GM12878 (cell line): ENCODE measurements at regions not wholly inside any gene's neighbourhood (a gene's known extent, or its start where the extent isn't known, plus 50 kb on each side); places are given as distances from the start of the nearest gene placed in this dataset.

Experiments used
- ATAC-seq: fragments of 200-7000 bp; cut with Tn5 transposase; 3 replicates; pipeline ENCODE4 v1.9.1; 2020; ENCODE audit warnings: mild to moderate bottlenecking, moderate library complexity
- BruUV-seq: library from RNA; stranded (reverse); fragments of 400-500 nt; replicated peaks from 2 replicates; lab custom pipeline; 2021; lab: Mats Ljungman, UMichigan
- CTCF ChIA-PET: fragments of 300-600 bp; sonication (Branson Sonifier 250); formaldehyde crosslinking; extraction: SDS; loops from one replicate; lab custom pipeline; 2021; ENCODE audit warnings: inconsistent platforms; lab: Yijun Ruan, JAX
- POLR2A ChIA-PET: fragments of 350-600 bp; formaldehyde crosslinking; extraction: SDS; loops from one replicate; lab custom pipeline; 2021; ENCODE audit warnings: inconsistent platforms; lab: Charles Lee
- RAD21 ChIA-PET: fragments of 300-600 bp; sonication (Branson Sonifier 250); formaldehyde crosslinking; loops from one replicate; lab custom pipeline; 2023; ENCODE audit warnings: antibody characterized with exemption; ENCODE audit not compliant: unreplicated experiment; lab: Charles Lee
- SMC1A ChIA-PET: fragments of 300-600 bp; sonication (Branson Sonifier 250); formaldehyde crosslinking; loops from one replicate; lab custom pipeline; 2023; ENCODE audit not compliant: unreplicated experiment, uncharacterized antibody; lab: Charles Lee
- DNase-seq: peaks from one replicate; pipeline ENCODE4 v3.0.0-alpha.2; 2011; ENCODE audit warnings: low read depth, low spot score
- FAIRE-seq: peaks from 3 replicates; lab custom pipeline; 2011; peaks lifted over from hg19 to GRCh38; lab: Jason Lieb, UNC
- H2AFZ ChIP-seq: 2 replicates; pipeline ENCODE4 v1.6.0; 2011; ENCODE audit warnings: low read depth, low read length, control low read depth; ENCODE audit not compliant: control insufficient read depth
- H3K27ac ChIP-seq: 2 replicates; pipeline ENCODE4 v1.5.1; 2011; ENCODE audit warnings: control low read depth; ENCODE audit not compliant: control insufficient read depth, insufficient read depth
- H3K27me3 ChIP-seq, 2 experiments: replicated peaks in 1 of 2; 2 replicates each; pipeline versions ENCODE4 v1.6.0 to v1.6.1; 2011; ENCODE audit warnings: low read length in 1 of 2; ENCODE audit not compliant: control insufficient read depth in 2 of 2, insufficient read depth in 2 of 2
- H3K36me3 ChIP-seq, 2 experiments: 2 replicates each; pipeline ENCODE4 v1.5.1; 2011; ENCODE audit warnings: low read length in 1 of 2; ENCODE audit not compliant: control insufficient read depth in 2 of 2, insufficient read depth in 2 of 2
- H3K4me1 ChIP-seq: 2 replicates; pipeline ENCODE4 v1.6.1; 2011; ENCODE audit warnings: mild to moderate bottlenecking, low read length, moderate library complexity, mixed read lengths; ENCODE audit not compliant: control insufficient read depth, insufficient read depth
- H3K4me2 ChIP-seq: 2 replicates; pipeline ENCODE4 v1.6.0; 2011; ENCODE audit warnings: control low read depth; ENCODE audit not compliant: control insufficient read depth, insufficient read depth
- H3K4me3 ChIP-seq: fragments of 200-600 bp; sonication (generic); 2 replicates; pipeline ENCODE4 v1.5.1; 2016
- H3K79me2 ChIP-seq: 2 replicates; pipeline ENCODE4 v1.6.0; 2011; ENCODE audit warnings: low read length; ENCODE audit not compliant: control insufficient read depth, insufficient read depth
- H3K9ac ChIP-seq: 2 replicates; pipeline ENCODE4 v1.8.0; 2011; ENCODE audit warnings: low read length, control low read depth, mixed read lengths; ENCODE audit not compliant: control insufficient read depth, insufficient read depth
- H3K9me3 ChIP-seq: replicated peaks from 3 replicates; pipeline ENCODE4 v1.5.1; 2011; ENCODE audit warnings: mild to moderate bottlenecking, low read length; ENCODE audit not compliant: control insufficient read depth, insufficient read depth
- H4K20me1 ChIP-seq: 2 replicates; pipeline ENCODE4 v1.6.0; 2011; ENCODE audit not compliant: control insufficient read depth, insufficient read depth
- CBX5 ChIP-seq: sonication (generic); IDR thresholded peaks from 2 replicates; pipeline ENCODE4 v1.6.1; 2016; ENCODE audit warnings: low read depth, moderate library complexity, mild to moderate bottlenecking, inconsistent platforms
- GATAD2B ChIP-seq: fragments of 450-650 bp; conservative IDR thresholded peaks from 2 replicates; pipeline ENCODE4 v1.6.1; 2017; ENCODE audit warnings: low read depth, mild to moderate bottlenecking, moderate library complexity
- WGBS: methylation state at CpG from one replicate; pipeline ENCODE4 v1.1.6; 2016; ENCODE audit warnings: low lambda C conversion rate; ENCODE audit not compliant: insufficient replicate concordance, insufficient coverage; ENCODE audit errors: missing lambda C conversion rate; 5-methylcytosine and 5-hydroxymethylcytosine counted together
- in situ Hi-C: fragments of 300-500 bp; cut with MboI; formaldehyde crosslinking; loops from 9 replicates; pipeline ENCODE4 v1.14.3; 2018; ENCODE audit warnings: mixed read lengths
- intact Hi-C: fragments of 100-400 bp; cut with micrococcal nuclease; formaldehyde crosslinking; loops from one replicate; pipeline ENCODE4 v1.14.2; 2022; ENCODE audit not compliant: unreplicated experiment
- TF ChIP-seq, protein P1 (sequence below): fragments of 450-650 bp; IDR thresholded peaks from 2 replicates; pipeline ENCODE4 v1.6.1; 2017; ENCODE audit warnings: antibody characterized with exemption, mild to moderate bottlenecking, moderate library complexity
- TF ChIP-seq, protein P2 (sequence below): fragments of 450-650 bp; IDR thresholded peaks from 2 replicates; pipeline ENCODE4 v1.6.1; 2017; ENCODE audit warnings: low read depth, mild to moderate bottlenecking, moderate library complexity

DNA sequence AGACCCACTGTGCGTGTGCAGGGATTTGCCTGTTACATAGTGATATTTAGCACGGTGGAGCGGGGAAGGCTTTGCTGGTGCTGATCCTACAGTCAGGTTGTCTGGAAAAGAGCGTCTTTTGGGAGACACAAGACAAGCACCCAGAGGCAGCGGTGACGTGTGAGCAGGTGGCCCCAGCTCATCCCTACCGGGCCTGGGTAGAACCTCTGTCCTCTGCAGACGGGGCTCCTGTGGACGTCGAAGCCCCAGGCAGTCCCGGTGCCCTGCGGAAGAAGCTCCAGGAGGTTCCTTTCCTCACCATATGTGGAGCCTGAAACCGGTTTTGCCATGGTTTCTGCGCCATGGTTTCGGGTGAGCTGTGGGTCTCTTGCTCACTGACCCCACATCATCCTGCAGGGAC lies 68.9 kb upstream of the AFDN start:
- ChIA-PET CTCF (interaction anchor here (0.7 kb wide), 1 partner anchor 50 kb away, joined by 3 read pairs; no protein-coding TSS in a partner anchor), POLR2A (no interaction called here), RAD21 (no interaction called here), SMC1A (no interaction called here)
- no peaks in the 10 kb centered on the region for H3K79me2 ChIP-seq
- WGBS, result 37% methylated on average over 15 of the region's 15 CpGs
- H3K4me3 ChIP-seq, result no peak overlapping the region
- H3K4me1 ChIP-seq, result no peaks in the 10 kb centered on the region
- intact Hi-C loops (no loop called here), in situ Hi-C loops (no loop called here)
- H4K20me1 ChIP-seq, result no peaks in the 10 kb centered on the region
- H3K4me2 ChIP-seq, result no peak overlapping the region
- TF ChIP-seq CBX5 (no peak), GATAD2B (no peak)
- TF ChIP-seq, protein P1, sequence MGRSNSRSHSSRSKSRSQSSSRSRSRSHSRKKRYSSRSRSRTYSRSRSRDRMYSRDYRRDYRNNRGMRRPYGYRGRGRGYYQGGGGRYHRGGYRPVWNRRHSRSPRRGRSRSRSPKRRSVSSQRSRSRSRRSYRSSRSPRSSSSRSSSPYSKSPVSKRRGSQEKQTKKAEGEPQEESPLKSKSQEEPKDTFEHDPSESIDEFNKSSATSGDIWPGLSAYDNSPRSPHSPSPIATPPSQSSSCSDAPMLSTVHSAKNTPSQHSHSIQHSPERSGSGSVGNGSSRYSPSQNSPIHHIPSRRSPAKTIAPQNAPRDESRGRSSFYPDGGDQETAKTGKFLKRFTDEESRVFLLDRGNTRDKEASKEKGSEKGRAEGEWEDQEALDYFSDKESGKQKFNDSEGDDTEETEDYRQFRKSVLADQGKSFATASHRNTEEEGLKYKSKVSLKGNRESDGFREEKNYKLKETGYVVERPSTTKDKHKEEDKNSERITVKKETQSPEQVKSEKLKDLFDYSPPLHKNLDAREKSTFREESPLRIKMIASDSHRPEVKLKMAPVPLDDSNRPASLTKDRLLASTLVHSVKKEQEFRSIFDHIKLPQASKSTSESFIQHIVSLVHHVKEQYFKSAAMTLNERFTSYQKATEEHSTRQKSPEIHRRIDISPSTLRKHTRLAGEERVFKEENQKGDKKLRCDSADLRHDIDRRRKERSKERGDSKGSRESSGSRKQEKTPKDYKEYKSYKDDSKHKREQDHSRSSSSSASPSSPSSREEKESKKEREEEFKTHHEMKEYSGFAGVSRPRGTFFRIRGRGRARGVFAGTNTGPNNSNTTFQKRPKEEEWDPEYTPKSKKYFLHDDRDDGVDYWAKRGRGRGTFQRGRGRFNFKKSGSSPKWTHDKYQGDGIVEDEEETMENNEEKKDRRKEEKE, result no peak
- TF ChIP-seq, protein P2, sequence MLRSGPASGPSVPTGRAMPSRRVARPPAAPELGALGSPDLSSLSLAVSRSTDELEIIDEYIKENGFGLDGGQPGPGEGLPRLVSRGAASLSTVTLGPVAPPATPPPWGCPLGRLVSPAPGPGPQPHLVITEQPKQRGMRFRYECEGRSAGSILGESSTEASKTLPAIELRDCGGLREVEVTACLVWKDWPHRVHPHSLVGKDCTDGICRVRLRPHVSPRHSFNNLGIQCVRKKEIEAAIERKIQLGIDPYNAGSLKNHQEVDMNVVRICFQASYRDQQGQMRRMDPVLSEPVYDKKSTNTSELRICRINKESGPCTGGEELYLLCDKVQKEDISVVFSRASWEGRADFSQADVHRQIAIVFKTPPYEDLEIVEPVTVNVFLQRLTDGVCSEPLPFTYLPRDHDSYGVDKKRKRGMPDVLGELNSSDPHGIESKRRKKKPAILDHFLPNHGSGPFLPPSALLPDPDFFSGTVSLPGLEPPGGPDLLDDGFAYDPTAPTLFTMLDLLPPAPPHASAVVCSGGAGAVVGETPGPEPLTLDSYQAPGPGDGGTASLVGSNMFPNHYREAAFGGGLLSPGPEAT, result no peak
- ATAC-seq, result no peak
- no peak overlapping the region for H3K27ac ChIP-seq
- BruUV-seq, result no TSS peak
- no peaks in the 10 kb centered on the region for H3K36me3 ChIP-seq
- H3K27me3 ChIP-seq, result no peaks in the 10 kb centered on the region
- no peak for DNase-seq
- no peak for FAIRE-seq
- no peak overlapping the region for H3K9ac ChIP-seq
- no peak overlapping the region for H2AFZ ChIP-seq
- H3K9me3 ChIP-seq, result no peaks in the 10 kb centered on the region
